ENCODE measurements at regions not wholly inside any gene's neighbourhood (a gene's known extent, or its start where the extent isn't known, plus 50 kb on each side); places are given as distances from the start of the nearest gene placed in this dataset.

- Histone ChIP-seq H3K9me3 (ENCODE audit: control insufficient read depth, low read depth, low read length) (no peaks in the 10 kb centered on the region), H3K27ac (ENCODE audit: control insufficient read depth, insufficient read depth, low read length) (no peak overlapping the region), H3K4me2 (ENCODE audit: control insufficient read depth, extremely low read depth, insufficient read depth, low read depth, low read length) (no peak overlapping the region), H4K20me1 (ENCODE audit: control insufficient read depth, extremely low read depth, insufficient read depth, low read length) (no peaks in the 10 kb centered on the region), H3K36me3 (ENCODE audit: control insufficient read depth in 2 of 2, extremely low read depth in 1 of 2, insufficient read depth in 2 of 2, low read length in 2 of 2) (no peaks in the 10 kb centered on the region), H3K4me3 (ENCODE audit: control insufficient read depth in 2 of 3, extremely low read depth in 1 of 3, insufficient read depth in 2 of 3, low read depth in 1 of 3, low read length in 3 of 3) (no peak overlapping the region), H2AFZ (ENCODE audit: control insufficient read depth, low read length) (no peak overlapping the region), H3K9ac (ENCODE audit: control insufficient read depth, extremely low read depth, insufficient read depth, low read length) (no peak overlapping the region), H3K27me3 (ENCODE audit: control insufficient read depth, extremely low read depth, insufficient read depth, low read length) (no peaks in the 10 kb centered on the region), H3K4me1 (ENCODE audit: control insufficient read depth, extremely low read depth, insufficient read depth, low read length) (no peaks in the 10 kb centered on the region), H3K79me2 (ENCODE audit: control insufficient read depth, insufficient read depth, low read length) (no peaks in the 10 kb centered on the region), H3K9me1 (ENCODE audit: control insufficient read depth, extremely low read depth, insufficient read depth, low read length) (no peaks in the 10 kb centered on the region)
- DNase-seq (ENCODE audit: low read depth, low spot score) (no peak), FAIRE-seq (no peak)
- TF ChIP-seq, protein P1, sequence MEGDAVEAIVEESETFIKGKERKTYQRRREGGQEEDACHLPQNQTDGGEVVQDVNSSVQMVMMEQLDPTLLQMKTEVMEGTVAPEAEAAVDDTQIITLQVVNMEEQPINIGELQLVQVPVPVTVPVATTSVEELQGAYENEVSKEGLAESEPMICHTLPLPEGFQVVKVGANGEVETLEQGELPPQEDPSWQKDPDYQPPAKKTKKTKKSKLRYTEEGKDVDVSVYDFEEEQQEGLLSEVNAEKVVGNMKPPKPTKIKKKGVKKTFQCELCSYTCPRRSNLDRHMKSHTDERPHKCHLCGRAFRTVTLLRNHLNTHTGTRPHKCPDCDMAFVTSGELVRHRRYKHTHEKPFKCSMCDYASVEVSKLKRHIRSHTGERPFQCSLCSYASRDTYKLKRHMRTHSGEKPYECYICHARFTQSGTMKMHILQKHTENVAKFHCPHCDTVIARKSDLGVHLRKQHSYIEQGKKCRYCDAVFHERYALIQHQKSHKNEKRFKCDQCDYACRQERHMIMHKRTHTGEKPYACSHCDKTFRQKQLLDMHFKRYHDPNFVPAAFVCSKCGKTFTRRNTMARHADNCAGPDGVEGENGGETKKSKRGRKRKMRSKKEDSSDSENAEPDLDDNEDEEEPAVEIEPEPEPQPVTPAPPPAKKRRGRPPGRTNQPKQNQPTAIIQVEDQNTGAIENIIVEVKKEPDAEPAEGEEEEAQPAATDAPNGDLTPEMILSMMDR (optimal IDR thresholded peaks at IDR 0.05 in 1 of 3, IDR thresholded peaks at IDR 0.05 in 1 of 3, conservative IDR thresholded peaks at IDR 0.05 in 1 of 3; ENCODE audit: extremely low read depth in 1 of 3, insufficient read depth in 2 of 3, low read length in 3 of 3) = no peak
- no peak for TF ChIP-seq EZH2 (IDR thresholded peaks at IDR 0.05; ENCODE audit: low read length)
- dilution Hi-C loops (cut with MboI; ENCODE audit: extremely low pct_ligation_motif_present, low sequenced_read_pairs) = no loop called here
Measured at GRCh38 chr20:46832555-46832954, 62.1 kb upstream of the EYA2 start.

DNA sequence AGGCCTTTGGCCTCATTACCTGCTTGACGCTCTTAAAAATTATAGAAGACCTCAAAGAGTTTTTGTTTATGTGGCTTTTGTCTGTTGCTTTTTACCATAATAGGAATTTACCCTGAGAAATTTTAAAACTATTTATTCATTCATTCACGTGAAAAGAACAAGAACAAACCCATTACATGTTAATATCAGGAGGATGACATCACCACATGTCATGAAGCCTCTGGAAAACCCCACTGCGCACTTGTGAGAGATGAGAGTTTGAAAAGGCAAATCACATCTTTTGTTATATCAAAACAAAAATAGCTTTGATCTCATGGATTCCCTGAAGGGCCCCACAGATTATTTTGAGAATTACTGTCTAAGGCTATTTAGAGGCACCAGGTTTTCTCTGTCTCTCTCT lies 61.3 kb upstream of the EYA2 start:
- Histone ChIP-seq H3K79me2 (ENCODE audit: control insufficient read depth, insufficient read depth, low read length) (no peaks in the 10 kb centered on the region), H3K27ac (ENCODE audit: control insufficient read depth, insufficient read depth, low read length) (no peak overlapping the region), H3K9me3 (ENCODE audit: control insufficient read depth, low read depth, low read length) (no peaks in the 10 kb centered on the region), H3K36me3 (ENCODE audit: control insufficient read depth in 2 of 2, extremely low read depth in 1 of 2, insufficient read depth in 2 of 2, low read length in 2 of 2) (no peaks in the 10 kb centered on the region), H3K4me2 (ENCODE audit: control insufficient read depth, extremely low read depth, insufficient read depth, low read depth, low read length) (no peak overlapping the region), H2AFZ (ENCODE audit: control insufficient read depth, low read length) (no peak overlapping the region), H3K9me1 (ENCODE audit: control insufficient read depth, extremely low read depth, insufficient read depth, low read length) (no peaks in the 10 kb centered on the region), H3K4me1 (ENCODE audit: control insufficient read depth, extremely low read depth, insufficient read depth, low read length) (no peaks in the 10 kb centered on the region), H3K4me3 (ENCODE audit: control insufficient read depth in 2 of 3, extremely low read depth in 1 of 3, insufficient read depth in 2 of 3, low read depth in 1 of 3, low read length in 3 of 3) (no peak overlapping the region), H3K27me3 (ENCODE audit: control insufficient read depth, extremely low read depth, insufficient read depth, low read length) (no peaks in the 10 kb centered on the region), H4K20me1 (ENCODE audit: control insufficient read depth, extremely low read depth, insufficient read depth, low read length) (no peaks in the 10 kb centered on the region), H3K9ac (ENCODE audit: control insufficient read depth, extremely low read depth, insufficient read depth, low read length) (no peak overlapping the region)
- DNase-seq (ENCODE audit: low read depth, low spot score) (no peak), FAIRE-seq (no peak)
- TF ChIP-seq EZH2 (IDR thresholded peaks at IDR 0.05; ENCODE audit: low read length) = no peak
- TF ChIP-seq, protein P1 (optimal IDR thresholded peaks at IDR 0.05 in 1 of 3, IDR thresholded peaks at IDR 0.05 in 1 of 3, conservative IDR thresholded peaks at IDR 0.05 in 1 of 3; ENCODE audit: extremely low read depth in 1 of 3, insufficient read depth in 2 of 3, low read length in 3 of 3) = no peak
- dilution Hi-C loops (cut with MboI; ENCODE audit: extremely low pct_ligation_motif_present, low sequenced_read_pairs) = no loop called here
